Natural killer cell (primary cell): ENCODE measurements at regions not wholly inside any gene's neighbourhood (a gene's known extent, or its start where the extent isn't known, plus 50 kb on each side); places are given as distances from the start of the nearest gene placed in this dataset.

Experiments
- ATAC-seq, 3 donors: fragments of 150-1000 bp in 2 of 3; fragments of 200-7000 bp in 1 of 3; cut with Tn5 transposase; 1 replicate in 1 of 3; 2 replicates in 2 of 3; pipeline ENCODE4 v1.10.0; 2021; ENCODE audit warnings: mild to moderate bottlenecking in 2 of 3, moderate library complexity in 2 of 3
- DNase-seq, 2 donors: peaks; one replicate each; pipeline versions ENCODE4 v3.0.0 to v3.0.0-alpha.2; 2013 to 2021; ENCODE audit warnings: mixed read lengths in 1 of 2
- H3K27ac ChIP-seq: one replicate; pipeline ENCODE4 v1.5.1; 2013; ENCODE audit warnings: mild to moderate bottlenecking, low read length
- H3K27me3 ChIP-seq: one replicate; pipeline ENCODE4 v1.6.1; 2013; ENCODE audit warnings: low read length; ENCODE audit not compliant: control insufficient read depth, insufficient read depth
- H3K36me3 ChIP-seq: one replicate; pipeline ENCODE4 v1.6.1; 2013; ENCODE audit warnings: low read length; ENCODE audit not compliant: control insufficient read depth, insufficient read depth
- H3K4me1 ChIP-seq: one replicate; pipeline ENCODE4 v1.6.1; 2013; ENCODE audit warnings: low read length; ENCODE audit not compliant: control insufficient read depth, insufficient read depth
- H3K4me3 ChIP-seq: one replicate; pipeline ENCODE4 v1.5.1; 2013; ENCODE audit warnings: low read length
- H3K9me3 ChIP-seq: one replicate; pipeline ENCODE4 v1.6.1; 2013; ENCODE audit warnings: low read length; ENCODE audit not compliant: control insufficient read depth, insufficient read depth
- H3K27ac Mint-ChIP-seq, 2 donors: one replicate each; pipeline ENCODE4 v1.8.0; 2022; ENCODE audit warnings: mild to moderate bottlenecking in 2 of 2, mixed read lengths in 2 of 2, moderate library complexity in 1 of 2
- H3K27me3 Mint-ChIP-seq, 2 donors: one replicate each; pipeline ENCODE4 v1.8.0; 2022; ENCODE audit warnings: low read depth in 2 of 2, mixed read lengths in 2 of 2
- H3K36me3 Mint-ChIP-seq: one replicate; pipeline ENCODE4 v1.8.0; 2022; ENCODE audit warnings: mixed read lengths
- H3K4me1 Mint-ChIP-seq, 2 donors: one replicate each; pipeline ENCODE4 v1.8.0; 2022; ENCODE audit warnings: mixed read lengths in 2 of 2
- H3K4me3 Mint-ChIP-seq: one replicate; pipeline ENCODE4 v1.8.0; 2022; ENCODE audit warnings: mild to moderate bottlenecking, moderate library complexity, mixed read lengths
- H3K9me3 Mint-ChIP-seq, 2 donors: one replicate each; pipeline ENCODE4 v1.8.0; 2022; ENCODE audit warnings: mixed read lengths in 2 of 2
- CTCF ChIP-seq: fragments of 200-600 bp; IDR thresholded peaks from one replicate; pipeline ENCODE4 v1.8.0; 2022; ENCODE audit warnings: antibody characterized with exemption
- WGBS: methylation state at CpG from one replicate; pipeline ENCODE4 v1.1.7; 2013; ENCODE audit warnings: missing lambda C conversion rate; ENCODE audit not compliant: insufficient coverage; 5-methylcytosine and 5-hydroxymethylcytosine counted together
- intact Hi-C: fragments of 100-400 bp; cut with micrococcal nuclease; formaldehyde crosslinking; loops from one replicate; pipeline ENCODE4 v1.14.2; 2022

GRCh38 chr4:129645461-129645860 lies 549.5 kb downstream of the C4orf33 start:
- no peaks in the 10 kb centered on the region for H3K36me3 ChIP-seq
- no peak overlapping the region for H3K4me3 ChIP-seq
- Mint-ChIP-seq H3K27ac (no peak overlapping the region), H3K4me3 (no peak overlapping the region), H3K4me1 (no peaks in the 10 kb centered on the region), H3K27me3 (no peaks in the 10 kb centered on the region), H3K36me3 (no peaks in the 10 kb centered on the region), H3K9me3 (no peaks in the 10 kb centered on the region)
- DNase-seq (no peak), ATAC-seq (no peak)
- intact Hi-C loops = no loop called here
- no peaks in the 10 kb centered on the region for H3K9me3 ChIP-seq
- TF ChIP-seq CTCF = no peak
- WGBS = 73% methylated on average over 2 of the region's 3 CpGs
- no peaks in the 10 kb centered on the region for H3K4me1 ChIP-seq
- no peak overlapping the region for H3K27ac ChIP-seq
- no peaks in the 10 kb centered on the region for H3K27me3 ChIP-seq

- no peak overlapping the region for H3K4me3 Mint-ChIP-seq
- no peak overlapping the region for H3K27ac ChIP-seq
- ATAC-seq = no peak
- H3K4me3 ChIP-seq = no peak overlapping the region
- WGBS = 75% methylated on average over 4 of the region's 5 CpGs
- intact Hi-C loops = no loop called here
- no peaks in the 10 kb centered on the region for H3K27me3 ChIP-seq
- DNase-seq = no peak
- H3K36me3 ChIP-seq = no peaks in the 10 kb centered on the region
- H3K27me3 Mint-ChIP-seq = no peaks in the 10 kb centered on the region
- no peaks in the 10 kb centered on the region for H3K4me1 Mint-ChIP-seq
- H3K4me1 ChIP-seq = no peaks in the 10 kb centered on the region
- H3K27ac Mint-ChIP-seq = no peak overlapping the region
- no peaks in the 10 kb centered on the region for H3K9me3 ChIP-seq
- no peak for TF ChIP-seq CTCF
- peaks cover 2 to 12% of the 10 kb centered on the region in 2 donors for H3K9me3 Mint-ChIP-seq
- H3K36me3 Mint-ChIP-seq = no peaks in the 10 kb centered on the region
Measured at GRCh38 chr4:129668092-129668491, 572.1 kb downstream of the C4orf33 start.

GRCh38 chr4:129672941-129673340 lies 577.0 kb downstream of the C4orf33 start:
- Mint-ChIP-seq H3K4me1 (no peaks in the 10 kb centered on the region), H3K9me3 (peaks cover 6 to 14% of the 10 kb centered on the region in 2 donors), H3K27me3 (no peaks in the 10 kb centered on the region), H3K27ac (no peak overlapping the region), H3K4me3 (no peak overlapping the region), H3K36me3 (no peaks in the 10 kb centered on the region)
- intact Hi-C loops = no loop called here
- Histone ChIP-seq H3K4me3 (no peak overlapping the region), H3K27ac (no peak overlapping the region), H3K36me3 (no peaks in the 10 kb centered on the region), H3K4me1 (no peaks in the 10 kb centered on the region), H3K9me3 (peaks cover 4% of the 10 kb centered on the region), H3K27me3 (no peaks in the 10 kb centered on the region)
- no peak for TF ChIP-seq CTCF
- DNase-seq (no peak), ATAC-seq (no peak)

- Mint-ChIP-seq H3K27me3 (no peaks in the 10 kb centered on the region), H3K4me3 (no peak overlapping the region), H3K36me3 (no peaks in the 10 kb centered on the region), H3K27ac (no peak overlapping the region), H3K4me1 (no peaks in the 10 kb centered on the region), H3K9me3 (peaks cover 6 to 9% of the 10 kb centered on the region in 2 donors)
- WGBS = 92% methylated on average over 1 of the region's 1 CpG
- no peaks in the 10 kb centered on the region for H3K36me3 ChIP-seq
- no peak overlapping the region for H3K4me3 ChIP-seq
- no peak for ATAC-seq
- intact Hi-C loops = no loop called here
- H3K27ac ChIP-seq = no peak overlapping the region
- H3K4me1 ChIP-seq = no peaks in the 10 kb centered on the region
- H3K27me3 ChIP-seq = no peaks in the 10 kb centered on the region
- no peak for DNase-seq
- TF ChIP-seq CTCF = no peak
- peaks cover 4% of the 10 kb centered on the region for H3K9me3 ChIP-seq
Measured at GRCh38 chr4:129675036-129675435, 579.1 kb downstream of the C4orf33 start.
